Panc1 (cell line): ENCODE measurements at regions not wholly inside any gene's neighbourhood (a gene's known extent, or its start where the extent isn't known, plus 50 kb on each side); places are given as distances from the start of the nearest gene placed in this dataset.

Experiments
- ATAC-seq: fragments of 200-7000 bp; cut with Tn5 transposase; 2 replicates; pipeline ENCODE4 v1.9.1; 2020; ENCODE audit warnings: mild to moderate bottlenecking, moderate library complexity
- BruUV-seq: library from RNA; stranded (reverse); fragments of 400-500 nt; replicated peaks from 2 replicates; lab custom pipeline; 2021; lab: Mats Ljungman, UMichigan
- CTCF ChIA-PET: fragments of 300-600 bp; sonication (Branson Sonifier 250); formaldehyde crosslinking; loops from one replicate; lab custom pipeline; 2022; ENCODE audit warnings: antibody characterized with exemption; lab: Charles Lee
- POLR2A ChIA-PET: fragments of 300-600 bp; sonication (Branson Sonifier 250); formaldehyde crosslinking; loops from one replicate; lab custom pipeline; 2022; ENCODE audit warnings: antibody characterized with exemption; lab: Charles Lee
- DNase-seq: peaks from one replicate; pipeline ENCODE4 v3.0.0-alpha.2; 2010; ENCODE audit warnings: low read depth, low spot score
- H3K27ac ChIP-seq: 2 replicates; pipeline ENCODE4 v1.5.1; 2011; ENCODE audit warnings: mild to moderate bottlenecking, low read length, inconsistent platforms
- H3K27me3 ChIP-seq: fragments of 200-500 bp; sonication (Bioruptor generic); 2 replicates; pipeline ENCODE4 v1.6.0; 2014; ENCODE audit warnings: low read length, inconsistent platforms; ENCODE audit not compliant: control insufficient read depth, insufficient read depth
- H3K36me3 ChIP-seq: fragments of 200-500 bp; sonication (Bioruptor generic); 2 replicates; pipeline ENCODE4 v1.5.1; 2014; ENCODE audit warnings: inconsistent platforms, mild to moderate bottlenecking, low read length, moderate library complexity; ENCODE audit not compliant: control insufficient read depth, insufficient read depth
- H3K4me1 ChIP-seq: 2 replicates; pipeline ENCODE4 v1.5.1; 2011; ENCODE audit warnings: inconsistent platforms, mild to moderate bottlenecking, low read length, moderate library complexity; ENCODE audit not compliant: control insufficient read depth, insufficient read depth
- H3K4me3 ChIP-seq, 2 experiments: 2 replicates each; pipeline ENCODE4 v1.5.1; 2011 to 2012; ENCODE audit warnings: low read depth in 2 of 2, low read length in 2 of 2, mild to moderate bottlenecking in 2 of 2, inconsistent platforms in 1 of 2, moderate library complexity in 1 of 2
- H3K9me3 ChIP-seq: fragments of 200-500 bp; sonication (Bioruptor generic); 2 replicates; pipeline ENCODE4 v1.5.1; 2014; ENCODE audit warnings: low read depth, mild to moderate bottlenecking, inconsistent platforms, low read length, moderate library complexity; ENCODE audit not compliant: control insufficient read depth, insufficient read depth
- POLR2AphosphoS5 ChIP-seq: IDR thresholded peaks from 2 replicates; pipeline ENCODE4 v1.6.1; 2012; ENCODE audit warnings: mild to moderate bottlenecking, low read depth, low read length, moderate library complexity
- REST ChIP-seq, 2 experiments: IDR thresholded peaks; 2 replicates each; pipeline ENCODE4 v1.6.1; 2011 to 2012; ENCODE audit warnings: low read depth in 2 of 2, control low read depth in 1 of 2, low read length in 1 of 2, mild to moderate bottlenecking in 1 of 2, moderate library complexity in 1 of 2; ENCODE audit not compliant: insufficient read depth in 1 of 2
- SIN3A ChIP-seq: IDR thresholded peaks from 2 replicates; pipeline ENCODE4 v1.6.1; 2012; ENCODE audit warnings: low read depth, mild to moderate bottlenecking, low read length, moderate library complexity, borderline replicate concordance; ENCODE audit not compliant: insufficient read depth
- TCF7L2 ChIP-seq: IDR thresholded peaks from 2 replicates; pipeline ENCODE4 v1.6.1; 2011; ENCODE audit warnings: mild to moderate bottlenecking, low read depth, low read length, inconsistent platforms
- in situ Hi-C: cut with HindIII; loops from 2 replicates; pipeline ENCODE4 v1.10.0; 2016; ENCODE audit warnings: low sequenced_read_pairs, low pct_unique_long_range_greater_than_20kb
- intact Hi-C: fragments of 100-400 bp; cut with micrococcal nuclease; formaldehyde crosslinking; loops from one replicate; pipeline ENCODE4 v1.10.0; 2022; ENCODE audit not compliant: unreplicated experiment
- TF ChIP-seq, protein P1 (sequence below): fragments of 450-650 bp; IDR thresholded peaks from 2 replicates; pipeline ENCODE4 v1.5.1; 2017; ENCODE audit warnings: mild to moderate bottlenecking

DNA sequence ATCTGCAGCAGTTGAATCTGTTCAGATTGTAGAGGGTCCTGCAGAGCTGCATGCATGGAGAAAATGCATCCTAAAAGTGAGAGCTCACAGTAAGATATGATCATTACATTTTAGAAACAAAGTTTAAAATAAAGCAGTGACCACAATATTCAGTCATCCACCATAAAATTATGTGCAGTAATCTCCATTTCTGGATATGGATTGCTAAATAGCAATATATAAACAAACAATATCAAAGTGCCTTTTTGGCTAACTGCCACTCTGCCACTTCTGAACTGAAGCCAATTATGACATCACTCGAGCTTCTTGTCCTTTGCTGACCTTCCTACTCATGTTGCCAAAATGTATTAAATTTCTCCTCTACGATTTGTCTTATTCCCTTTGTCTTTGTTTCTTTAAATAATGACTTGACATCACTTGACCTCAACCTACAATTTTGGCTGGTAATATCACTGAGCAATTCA, 262.0 kb upstream of the CXADR start:
- ChIA-PET CTCF (no interaction called here), POLR2A (no interaction called here)
- BruUV-seq, result no TSS peak
- TF ChIP-seq REST (IDR thresholded peaks at IDR 0.05; ENCODE audit: insufficient read depth in 1 of 2, low read depth in 2 of 2, low read length in 1 of 2) (no peak), POLR2AphosphoS5 (no peak), TCF7L2 (no peak), SIN3A (no peak)
- TF ChIP-seq, protein P1, sequence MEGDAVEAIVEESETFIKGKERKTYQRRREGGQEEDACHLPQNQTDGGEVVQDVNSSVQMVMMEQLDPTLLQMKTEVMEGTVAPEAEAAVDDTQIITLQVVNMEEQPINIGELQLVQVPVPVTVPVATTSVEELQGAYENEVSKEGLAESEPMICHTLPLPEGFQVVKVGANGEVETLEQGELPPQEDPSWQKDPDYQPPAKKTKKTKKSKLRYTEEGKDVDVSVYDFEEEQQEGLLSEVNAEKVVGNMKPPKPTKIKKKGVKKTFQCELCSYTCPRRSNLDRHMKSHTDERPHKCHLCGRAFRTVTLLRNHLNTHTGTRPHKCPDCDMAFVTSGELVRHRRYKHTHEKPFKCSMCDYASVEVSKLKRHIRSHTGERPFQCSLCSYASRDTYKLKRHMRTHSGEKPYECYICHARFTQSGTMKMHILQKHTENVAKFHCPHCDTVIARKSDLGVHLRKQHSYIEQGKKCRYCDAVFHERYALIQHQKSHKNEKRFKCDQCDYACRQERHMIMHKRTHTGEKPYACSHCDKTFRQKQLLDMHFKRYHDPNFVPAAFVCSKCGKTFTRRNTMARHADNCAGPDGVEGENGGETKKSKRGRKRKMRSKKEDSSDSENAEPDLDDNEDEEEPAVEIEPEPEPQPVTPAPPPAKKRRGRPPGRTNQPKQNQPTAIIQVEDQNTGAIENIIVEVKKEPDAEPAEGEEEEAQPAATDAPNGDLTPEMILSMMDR, result no peak
- no peaks in the 10 kb centered on the region for H3K36me3 ChIP-seq
- H3K4me1 ChIP-seq, result no peaks in the 10 kb centered on the region
- intact Hi-C loops, result no loop called here
- DNase-seq (no peak), ATAC-seq (no peak)
- in situ Hi-C loops, result no loop called here
- H3K4me3 ChIP-seq, result no peak overlapping the region
- H3K9me3 ChIP-seq, result no peaks in the 10 kb centered on the region
- H3K27me3 ChIP-seq, result no peaks in the 10 kb centered on the region
- no peak overlapping the region for H3K27ac ChIP-seq

DNA sequence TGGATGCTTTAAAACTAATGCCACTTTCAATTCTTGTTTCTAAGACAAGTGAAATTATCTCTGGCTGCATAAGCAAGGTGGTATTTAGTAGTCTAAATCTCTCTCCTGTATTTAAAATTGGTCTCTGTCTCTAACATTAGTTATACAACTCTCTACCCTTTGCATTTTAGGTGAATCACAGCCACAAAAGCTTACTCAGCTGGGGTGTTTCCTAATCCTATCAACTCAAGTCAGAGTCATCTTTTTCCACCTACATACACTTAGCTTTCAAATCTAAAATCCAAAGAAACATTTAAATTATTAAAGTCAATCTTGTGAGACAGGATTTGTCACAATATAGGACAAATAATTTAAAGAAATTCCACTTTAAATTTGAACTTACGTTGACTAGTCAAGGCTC, 255.1 kb upstream of the CXADR start:
- Histone ChIP-seq H3K27ac (no peak overlapping the region), H3K4me3 (no peak overlapping the region), H3K27me3 (no peaks in the 10 kb centered on the region), H3K9me3 (no peaks in the 10 kb centered on the region), H3K36me3 (no peaks in the 10 kb centered on the region), H3K4me1 (no peaks in the 10 kb centered on the region)
- ATAC-seq, result no peak
- ChIA-PET CTCF (no interaction called here), POLR2A (no interaction called here)
- intact Hi-C loops, result no loop called here
- no TSS peak for BruUV-seq
- in situ Hi-C loops, result no loop called here
- TF ChIP-seq REST (IDR thresholded peaks at IDR 0.05; ENCODE audit: insufficient read depth in 1 of 2, low read depth in 2 of 2, low read length in 1 of 2), result no peak
- no peak for TF ChIP-seq TCF7L2
- no peak for TF ChIP-seq POLR2AphosphoS5
- TF ChIP-seq, protein P1, result no peak
- TF ChIP-seq SIN3A, result no peak
- DNase-seq, result no peak
